K562 (cell line): ENCODE measurements at regions not wholly inside any gene's neighbourhood (a gene's known extent, or its start where the extent isn't known, plus 50 kb on each side); places are given as distances from the start of the nearest gene placed in this dataset.

Experiments used
- ETV6 ChIP-seq, 3 experiments: fragments of 150-350 bp in 1 of 3; sonication (generic) in 1 of 3; formaldehyde crosslinking in 1 of 3; IDR thresholded peaks; 2 replicates each; pipeline versions ENCODE4 v1.6.1 to v1.8.0; 2014 to 2022; ENCODE audit warnings: borderline replicate concordance in 2 of 3, low read depth in 2 of 3, antibody characterized with exemption in 1 of 3, low read length in 1 of 3, mild to moderate bottlenecking in 1 of 3, missing genetic modification reagents in 1 of 3
- TF ChIP-seq, protein P1 (sequence below): fragments of 200-600 bp; sonication (generic); IDR thresholded peaks from one replicate; pipeline ENCODE4 v1.6.1; 2012; ENCODE audit warnings: mild to moderate bottlenecking, low read depth, low read length, inconsistent platforms
- TF ChIP-seq, protein P2 (sequence below): fragments of 450-650 bp; IDR thresholded peaks from 2 replicates; pipeline ENCODE4 v1.6.1; 2016; ENCODE audit warnings: borderline replicate concordance

DNA sequence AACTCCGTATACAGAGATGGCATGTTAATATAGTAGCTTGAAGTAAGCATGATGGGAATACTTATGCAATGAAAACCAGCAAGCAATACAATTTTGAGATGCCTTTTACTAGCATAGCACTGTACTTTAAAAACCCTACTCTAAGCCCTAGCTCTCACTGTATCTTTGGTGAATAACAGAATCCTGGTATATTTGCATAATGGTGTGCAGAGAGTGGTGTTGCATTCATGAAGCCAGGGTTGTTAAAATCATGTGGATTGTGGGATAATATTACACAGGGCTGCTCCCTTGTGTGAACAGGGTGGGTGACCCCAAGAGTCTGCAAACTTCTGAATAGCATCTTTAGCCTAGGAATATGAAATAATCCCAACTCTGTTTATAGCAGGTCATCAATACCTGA, 105.2 kb upstream of the BMP2 start (continued):
- TF ChIP-seq, protein P1, sequence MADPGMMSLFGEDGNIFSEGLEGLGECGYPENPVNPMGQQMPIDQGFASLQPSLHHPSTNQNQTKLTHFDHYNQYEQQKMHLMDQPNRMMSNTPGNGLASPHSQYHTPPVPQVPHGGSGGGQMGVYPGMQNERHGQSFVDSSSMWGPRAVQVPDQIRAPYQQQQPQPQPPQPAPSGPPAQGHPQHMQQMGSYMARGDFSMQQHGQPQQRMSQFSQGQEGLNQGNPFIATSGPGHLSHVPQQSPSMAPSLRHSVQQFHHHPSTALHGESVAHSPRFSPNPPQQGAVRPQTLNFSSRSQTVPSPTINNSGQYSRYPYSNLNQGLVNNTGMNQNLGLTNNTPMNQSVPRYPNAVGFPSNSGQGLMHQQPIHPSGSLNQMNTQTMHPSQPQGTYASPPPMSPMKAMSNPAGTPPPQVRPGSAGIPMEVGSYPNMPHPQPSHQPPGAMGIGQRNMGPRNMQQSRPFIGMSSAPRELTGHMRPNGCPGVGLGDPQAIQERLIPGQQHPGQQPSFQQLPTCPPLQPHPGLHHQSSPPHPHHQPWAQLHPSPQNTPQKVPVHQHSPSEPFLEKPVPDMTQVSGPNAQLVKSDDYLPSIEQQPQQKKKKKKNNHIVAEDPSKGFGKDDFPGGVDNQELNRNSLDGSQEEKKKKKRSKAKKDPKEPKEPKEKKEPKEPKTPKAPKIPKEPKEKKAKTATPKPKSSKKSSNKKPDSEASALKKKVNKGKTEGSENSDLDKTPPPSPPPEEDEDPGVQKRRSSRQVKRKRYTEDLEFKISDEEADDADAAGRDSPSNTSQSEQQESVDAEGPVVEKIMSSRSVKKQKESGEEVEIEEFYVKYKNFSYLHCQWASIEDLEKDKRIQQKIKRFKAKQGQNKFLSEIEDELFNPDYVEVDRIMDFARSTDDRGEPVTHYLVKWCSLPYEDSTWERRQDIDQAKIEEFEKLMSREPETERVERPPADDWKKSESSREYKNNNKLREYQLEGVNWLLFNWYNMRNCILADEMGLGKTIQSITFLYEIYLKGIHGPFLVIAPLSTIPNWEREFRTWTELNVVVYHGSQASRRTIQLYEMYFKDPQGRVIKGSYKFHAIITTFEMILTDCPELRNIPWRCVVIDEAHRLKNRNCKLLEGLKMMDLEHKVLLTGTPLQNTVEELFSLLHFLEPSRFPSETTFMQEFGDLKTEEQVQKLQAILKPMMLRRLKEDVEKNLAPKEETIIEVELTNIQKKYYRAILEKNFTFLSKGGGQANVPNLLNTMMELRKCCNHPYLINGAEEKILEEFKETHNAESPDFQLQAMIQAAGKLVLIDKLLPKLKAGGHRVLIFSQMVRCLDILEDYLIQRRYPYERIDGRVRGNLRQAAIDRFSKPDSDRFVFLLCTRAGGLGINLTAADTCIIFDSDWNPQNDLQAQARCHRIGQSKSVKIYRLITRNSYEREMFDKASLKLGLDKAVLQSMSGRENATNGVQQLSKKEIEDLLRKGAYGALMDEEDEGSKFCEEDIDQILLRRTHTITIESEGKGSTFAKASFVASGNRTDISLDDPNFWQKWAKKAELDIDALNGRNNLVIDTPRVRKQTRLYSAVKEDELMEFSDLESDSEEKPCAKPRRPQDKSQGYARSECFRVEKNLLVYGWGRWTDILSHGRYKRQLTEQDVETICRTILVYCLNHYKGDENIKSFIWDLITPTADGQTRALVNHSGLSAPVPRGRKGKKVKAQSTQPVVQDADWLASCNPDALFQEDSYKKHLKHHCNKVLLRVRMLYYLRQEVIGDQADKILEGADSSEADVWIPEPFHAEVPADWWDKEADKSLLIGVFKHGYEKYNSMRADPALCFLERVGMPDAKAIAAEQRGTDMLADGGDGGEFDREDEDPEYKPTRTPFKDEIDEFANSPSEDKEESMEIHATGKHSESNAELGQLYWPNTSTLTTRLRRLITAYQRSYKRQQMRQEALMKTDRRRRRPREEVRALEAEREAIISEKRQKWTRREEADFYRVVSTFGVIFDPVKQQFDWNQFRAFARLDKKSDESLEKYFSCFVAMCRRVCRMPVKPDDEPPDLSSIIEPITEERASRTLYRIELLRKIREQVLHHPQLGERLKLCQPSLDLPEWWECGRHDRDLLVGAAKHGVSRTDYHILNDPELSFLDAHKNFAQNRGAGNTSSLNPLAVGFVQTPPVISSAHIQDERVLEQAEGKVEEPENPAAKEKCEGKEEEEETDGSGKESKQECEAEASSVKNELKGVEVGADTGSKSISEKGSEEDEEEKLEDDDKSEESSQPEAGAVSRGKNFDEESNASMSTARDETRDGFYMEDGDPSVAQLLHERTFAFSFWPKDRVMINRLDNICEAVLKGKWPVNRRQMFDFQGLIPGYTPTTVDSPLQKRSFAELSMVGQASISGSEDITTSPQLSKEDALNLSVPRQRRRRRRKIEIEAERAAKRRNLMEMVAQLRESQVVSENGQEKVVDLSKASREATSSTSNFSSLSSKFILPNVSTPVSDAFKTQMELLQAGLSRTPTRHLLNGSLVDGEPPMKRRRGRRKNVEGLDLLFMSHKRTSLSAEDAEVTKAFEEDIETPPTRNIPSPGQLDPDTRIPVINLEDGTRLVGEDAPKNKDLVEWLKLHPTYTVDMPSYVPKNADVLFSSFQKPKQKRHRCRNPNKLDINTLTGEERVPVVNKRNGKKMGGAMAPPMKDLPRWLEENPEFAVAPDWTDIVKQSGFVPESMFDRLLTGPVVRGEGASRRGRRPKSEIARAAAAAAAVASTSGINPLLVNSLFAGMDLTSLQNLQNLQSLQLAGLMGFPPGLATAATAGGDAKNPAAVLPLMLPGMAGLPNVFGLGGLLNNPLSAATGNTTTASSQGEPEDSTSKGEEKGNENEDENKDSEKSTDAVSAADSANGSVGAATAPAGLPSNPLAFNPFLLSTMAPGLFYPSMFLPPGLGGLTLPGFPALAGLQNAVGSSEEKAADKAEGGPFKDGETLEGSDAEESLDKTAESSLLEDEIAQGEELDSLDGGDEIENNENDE: no peak
- TF ChIP-seq, protein P2, sequence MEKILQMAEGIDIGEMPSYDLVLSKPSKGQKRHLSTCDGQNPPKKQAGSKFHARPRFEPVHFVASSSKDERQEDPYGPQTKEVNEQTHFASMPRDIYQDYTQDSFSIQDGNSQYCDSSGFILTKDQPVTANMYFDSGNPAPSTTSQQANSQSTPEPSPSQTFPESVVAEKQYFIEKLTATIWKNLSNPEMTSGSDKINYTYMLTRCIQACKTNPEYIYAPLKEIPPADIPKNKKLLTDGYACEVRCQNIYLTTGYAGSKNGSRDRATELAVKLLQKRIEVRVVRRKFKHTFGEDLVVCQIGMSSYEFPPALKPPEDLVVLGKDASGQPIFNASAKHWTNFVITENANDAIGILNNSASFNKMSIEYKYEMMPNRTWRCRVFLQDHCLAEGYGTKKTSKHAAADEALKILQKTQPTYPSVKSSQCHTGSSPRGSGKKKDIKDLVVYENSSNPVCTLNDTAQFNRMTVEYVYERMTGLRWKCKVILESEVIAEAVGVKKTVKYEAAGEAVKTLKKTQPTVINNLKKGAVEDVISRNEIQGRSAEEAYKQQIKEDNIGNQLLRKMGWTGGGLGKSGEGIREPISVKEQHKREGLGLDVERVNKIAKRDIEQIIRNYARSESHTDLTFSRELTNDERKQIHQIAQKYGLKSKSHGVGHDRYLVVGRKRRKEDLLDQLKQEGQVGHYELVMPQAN: no peak
- no peak for TF ChIP-seq ETV6 (IDR thresholded peaks at IDR 0.05; ENCODE audit: borderline replicate concordance in 1 of 2, low read depth in 2 of 2, low read length in 1 of 2)
- TF ChIP-seq ETV6 (CRISPR knock-in tag; IDR thresholded peaks at IDR 0.05; ENCODE audit: borderline replicate concordance): no peak
- TF ChIP-seq, all 486 proteins: peak for 0
